Retina (tissue), 1 donor: ENCODE measurements at regions not wholly inside any gene's neighbourhood (a gene's known extent, or its start where the extent isn't known, plus 50 kb on each side); places are given as distances from the start of the nearest gene placed in this dataset.

Experiments
- DNase-seq: peaks from one replicate; pipeline ENCODE4 v3.0.0-alpha.2; 2016

DNA sequence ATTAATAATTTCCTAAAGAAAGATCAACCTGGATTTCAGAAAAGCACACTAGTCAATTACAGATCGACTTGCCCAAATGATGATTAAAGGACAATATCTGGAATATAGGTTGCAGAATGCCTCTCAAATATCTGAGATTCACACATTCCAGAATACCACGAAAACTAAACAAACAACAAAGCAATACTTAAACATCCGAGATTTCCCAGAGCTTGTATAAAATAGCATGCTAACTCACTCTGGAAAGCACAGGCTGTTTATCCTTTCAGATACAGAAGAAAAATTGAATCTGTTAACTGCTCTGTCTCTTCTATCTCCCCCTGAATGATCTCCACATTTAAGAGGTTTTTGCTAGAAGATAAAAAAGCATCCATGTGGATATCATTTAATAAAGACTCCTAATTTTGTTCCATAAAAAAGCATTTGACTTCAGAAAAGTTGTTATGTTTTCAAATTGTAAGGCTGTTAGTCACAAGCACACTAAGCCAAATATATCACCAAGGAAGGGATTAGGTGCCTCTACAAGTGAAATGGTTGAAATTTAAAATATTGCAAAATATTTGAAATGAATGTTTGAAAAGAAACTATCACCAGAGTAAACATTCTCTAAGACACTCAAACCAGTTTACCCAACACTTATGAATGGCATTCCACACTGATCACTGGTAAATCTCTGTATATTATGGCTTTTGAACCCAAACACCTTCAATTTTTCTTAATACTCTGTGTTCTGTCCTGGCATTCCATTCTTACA is 865.1 kb upstream of the ADAMTS5 start:
- DNase-seq, result no peak

DNA sequence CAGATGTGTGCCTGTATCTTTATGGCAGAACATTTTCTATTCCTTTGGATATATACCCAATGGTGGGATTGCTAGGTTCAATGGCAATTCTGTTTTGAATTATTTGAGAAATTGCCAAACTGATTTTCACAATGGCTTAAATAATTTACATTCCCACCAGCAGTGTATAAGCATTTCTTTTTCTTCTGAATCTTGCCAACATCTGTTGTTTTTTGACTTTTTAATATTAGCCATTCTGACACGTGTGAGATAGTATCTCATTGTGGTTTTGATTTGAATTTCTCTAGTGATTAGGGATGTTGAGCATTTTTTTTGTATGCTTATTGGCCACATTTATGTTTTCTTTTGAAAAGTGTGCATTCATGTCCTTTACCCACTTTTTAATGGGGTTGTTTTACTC is 864.3 kb upstream of the ADAMTS5 start:
- no peak for DNase-seq

DNA sequence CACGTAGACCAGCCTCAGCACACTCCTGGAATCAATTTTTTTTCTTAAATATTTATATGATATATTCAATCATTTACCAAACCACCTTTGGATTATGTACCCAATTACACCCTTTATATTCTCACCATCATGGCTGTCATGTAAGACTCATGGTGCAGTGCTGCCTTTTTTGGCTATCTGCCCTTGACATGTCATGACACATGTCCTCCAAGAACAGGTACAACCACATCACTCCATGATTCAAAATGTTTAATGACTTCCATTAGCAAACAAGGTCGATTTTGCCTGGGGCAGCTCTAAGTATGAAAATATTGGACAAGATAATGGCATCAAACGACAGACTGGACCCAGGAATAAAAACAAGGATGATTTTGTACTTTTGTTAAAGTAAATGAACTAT is 861.1 kb upstream of the ADAMTS5 start:
- DNase-seq, result no peak

DNA sequence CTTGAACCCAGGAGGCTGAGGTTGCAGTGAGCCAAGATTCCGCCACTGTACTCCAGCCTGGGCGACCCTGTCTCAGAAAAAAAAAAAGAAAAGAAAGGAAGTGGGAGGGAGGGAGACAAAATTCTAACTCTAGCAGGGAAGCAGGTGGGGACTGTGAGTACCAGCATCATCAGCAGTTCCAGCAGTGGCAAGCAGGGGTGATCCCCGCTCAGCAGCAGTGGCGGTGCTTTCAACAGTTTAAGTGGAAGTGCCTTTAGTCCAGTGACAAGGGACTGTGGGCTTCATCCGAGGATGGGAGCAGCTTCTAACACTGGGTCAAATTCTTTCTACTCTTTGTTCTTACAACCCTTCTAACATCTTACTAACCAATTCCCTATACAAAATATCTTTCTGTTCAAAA is 858.1 kb upstream of the ADAMTS5 start:
- DNase-seq, result no peak

DNA sequence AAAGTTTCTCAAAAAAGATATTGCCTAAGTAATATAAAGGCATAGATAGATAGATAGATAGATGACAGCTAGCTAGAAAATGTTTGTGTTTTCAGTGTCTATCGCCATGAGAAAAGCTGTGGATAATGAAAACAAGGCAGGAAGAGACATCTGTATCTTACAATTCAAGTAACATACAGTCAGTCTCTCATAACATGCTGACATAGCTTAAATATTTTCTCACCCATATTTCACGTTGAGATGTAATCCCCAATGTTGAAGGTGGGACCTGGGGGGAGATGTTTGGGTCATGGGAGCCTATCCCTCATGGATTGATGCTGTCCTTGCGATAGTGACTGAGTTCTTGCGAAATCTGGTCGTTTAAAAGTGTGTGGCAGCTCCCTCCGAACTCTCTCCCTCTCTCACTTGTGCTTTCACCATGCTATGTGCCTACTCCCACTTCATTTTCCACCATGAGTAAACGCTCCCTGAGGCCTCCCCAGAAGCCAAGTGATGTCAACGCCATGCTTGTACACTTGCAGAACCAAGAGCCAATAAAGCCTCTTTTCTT is 856.8 kb upstream of the ADAMTS5 start:
- DNase-seq, result no peak

DNA sequence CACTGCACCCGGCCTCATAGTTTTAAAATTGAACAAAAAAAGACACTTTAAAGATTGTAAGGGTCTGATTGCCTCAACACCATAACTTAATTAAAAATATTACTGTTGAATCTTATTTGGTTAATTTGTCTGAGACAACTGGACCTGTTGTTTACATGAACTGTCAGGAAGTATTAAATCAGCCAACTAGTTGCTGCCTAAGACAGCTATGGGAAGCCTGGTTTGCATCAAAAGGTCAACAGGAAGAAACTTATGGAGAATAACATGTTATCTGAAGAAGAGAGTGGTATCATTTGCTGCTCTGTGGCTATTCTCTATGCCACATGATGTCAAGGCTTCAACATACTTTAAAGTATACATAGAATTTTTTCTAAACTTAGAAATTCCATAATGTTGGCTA is 853.5 kb upstream of the ADAMTS5 start:
- DNase-seq, result no peak

DNA sequence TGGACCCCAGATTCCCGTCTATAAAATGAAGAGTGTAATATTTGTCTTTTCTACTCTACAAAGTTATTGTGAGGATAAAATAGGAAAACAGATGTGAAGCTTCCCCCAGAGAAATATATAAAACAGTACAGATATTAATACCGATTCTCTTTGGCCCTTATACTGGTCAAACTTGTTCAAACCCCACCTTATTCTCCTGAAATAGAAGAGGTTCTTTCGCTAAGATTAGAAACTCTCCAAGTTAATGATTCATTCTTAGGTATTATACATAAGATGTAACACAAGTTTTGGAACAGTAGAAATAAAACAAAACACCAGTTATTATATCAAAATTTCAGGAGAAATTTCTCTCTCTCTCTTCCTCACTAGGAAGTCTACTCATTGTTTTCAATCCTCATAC is 852.4 kb upstream of the ADAMTS5 start:
- no peak for DNase-seq

DNA sequence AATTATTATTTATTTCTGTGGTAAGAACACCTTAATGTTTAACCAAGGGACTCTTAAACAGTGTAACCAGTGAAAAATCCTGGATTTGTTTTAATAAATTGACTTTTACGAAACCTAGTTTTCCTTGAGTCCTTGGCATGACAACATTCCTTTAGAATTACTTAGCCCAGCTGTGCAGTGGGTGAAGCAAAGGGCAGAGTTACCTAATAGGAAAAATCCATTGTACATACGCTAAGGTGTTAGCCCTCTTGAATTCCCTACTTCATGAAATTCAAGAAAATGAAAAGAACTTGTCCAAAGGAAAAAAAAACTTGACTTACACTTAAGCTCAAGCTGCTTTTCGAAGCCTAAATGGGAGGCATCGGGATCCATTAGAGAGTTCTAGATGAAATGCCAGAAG is 852.0 kb upstream of the ADAMTS5 start:
- DNase-seq, result no peak

DNA sequence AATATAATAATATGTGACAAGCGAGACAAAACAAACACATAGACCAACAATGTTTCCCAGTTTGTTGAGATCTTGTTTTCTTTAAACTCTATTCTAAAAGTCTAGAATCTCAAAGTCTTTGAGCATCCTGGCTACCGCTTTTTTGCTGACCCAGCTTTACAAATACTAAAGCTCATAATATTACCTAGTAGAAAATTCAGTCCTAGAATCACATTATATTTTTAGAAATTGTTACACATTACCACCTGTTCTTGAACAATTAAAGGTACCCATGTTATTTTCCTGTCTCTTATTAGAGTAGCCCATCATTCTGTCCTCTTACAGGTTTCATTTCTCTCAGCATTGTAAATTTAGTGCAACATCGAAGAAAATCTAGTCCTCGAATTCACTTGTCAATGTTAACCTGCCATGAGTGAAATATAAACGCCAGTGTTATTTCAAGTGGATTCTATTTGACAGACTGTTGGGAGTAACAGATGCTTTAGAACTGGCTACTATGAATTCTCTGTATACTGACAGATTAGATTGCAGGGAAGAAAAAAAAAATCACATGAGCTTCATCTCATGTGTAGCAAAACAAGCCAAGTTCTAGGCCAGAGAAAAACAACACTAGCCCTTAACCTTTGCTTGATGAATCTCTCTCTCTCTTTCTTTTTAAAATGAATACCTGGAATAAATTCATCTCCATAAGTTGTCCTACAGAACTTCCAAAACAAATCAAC is 851.2 kb upstream of the ADAMTS5 start:
- no peak for DNase-seq

DNA sequence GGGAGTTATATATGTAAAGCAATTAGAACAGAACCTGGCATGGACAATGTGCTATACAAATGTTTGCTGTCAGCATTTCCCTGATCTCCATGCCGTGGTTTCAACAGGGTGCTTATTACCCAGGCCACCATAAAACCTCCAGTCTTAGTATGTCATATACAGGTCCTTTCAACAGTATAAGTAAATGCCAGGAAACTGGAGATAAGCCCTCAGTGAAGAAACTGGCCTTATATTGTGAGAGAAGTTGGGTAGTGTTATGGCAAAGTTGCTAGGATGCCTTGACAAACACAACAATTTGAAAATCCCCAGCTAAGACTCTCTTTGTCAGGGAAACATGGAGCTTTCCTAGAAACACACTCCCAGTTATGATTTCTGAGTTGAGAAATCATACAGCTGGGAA is 850.2 kb upstream of the ADAMTS5 start:
- DNase-seq, result no peak

DNA sequence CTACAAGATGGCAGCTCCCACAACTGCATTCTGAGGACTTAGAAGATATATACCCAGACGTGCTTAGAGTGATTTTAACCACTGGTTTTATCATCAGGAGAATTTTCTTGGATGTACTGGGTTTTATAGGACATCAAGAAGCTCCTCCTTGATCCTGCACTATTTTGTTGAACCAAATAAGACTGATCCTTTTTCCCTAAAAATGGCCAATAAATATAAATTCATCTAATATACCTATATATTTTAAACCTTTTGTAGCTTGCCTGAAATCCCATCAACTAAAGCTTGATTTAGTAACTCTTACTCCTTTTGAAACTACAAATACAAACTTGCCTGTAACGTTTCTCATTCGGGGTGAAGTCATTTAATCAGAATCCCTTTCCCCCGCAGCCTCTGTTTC is 849.4 kb upstream of the ADAMTS5 start:
- no peak for DNase-seq

DNA sequence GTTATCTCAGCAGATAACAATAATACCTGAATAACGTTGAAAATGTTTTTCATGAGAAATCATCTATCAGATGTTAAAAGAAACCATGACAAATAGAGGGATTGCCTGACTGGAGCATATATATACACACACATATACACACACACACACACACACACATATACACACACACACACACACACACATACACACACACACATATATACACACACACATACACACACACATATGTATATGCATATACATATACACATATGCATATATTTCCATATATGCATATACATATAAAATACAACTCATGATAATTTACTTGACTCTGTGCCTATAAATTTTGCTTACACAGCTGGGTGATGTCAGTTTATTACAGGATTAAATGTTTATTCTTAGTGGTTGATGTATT is 847.3 kb upstream of the ADAMTS5 start:
- no peak for DNase-seq

DNA sequence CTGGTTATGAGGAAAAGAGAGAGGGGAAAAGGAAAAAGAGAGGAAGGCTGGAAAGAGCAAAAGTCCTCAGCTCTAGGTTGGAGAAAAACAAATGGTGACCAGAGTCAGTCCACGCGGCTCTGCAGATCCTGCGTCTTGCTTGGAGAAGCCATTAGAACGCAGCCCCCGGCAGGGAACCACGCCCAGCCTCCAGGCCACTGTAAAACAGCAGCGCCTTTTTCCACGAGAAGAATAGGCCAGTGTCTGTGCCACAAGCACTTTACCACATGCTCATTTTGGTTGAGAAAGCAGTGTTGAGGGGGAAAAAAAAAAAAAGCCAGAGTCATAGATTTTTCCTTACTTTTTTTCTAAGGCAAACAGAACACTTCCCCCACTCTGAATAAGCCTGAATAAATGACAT is 846.9 kb upstream of the ADAMTS5 start:
- DNase-seq, result no peak

DNA sequence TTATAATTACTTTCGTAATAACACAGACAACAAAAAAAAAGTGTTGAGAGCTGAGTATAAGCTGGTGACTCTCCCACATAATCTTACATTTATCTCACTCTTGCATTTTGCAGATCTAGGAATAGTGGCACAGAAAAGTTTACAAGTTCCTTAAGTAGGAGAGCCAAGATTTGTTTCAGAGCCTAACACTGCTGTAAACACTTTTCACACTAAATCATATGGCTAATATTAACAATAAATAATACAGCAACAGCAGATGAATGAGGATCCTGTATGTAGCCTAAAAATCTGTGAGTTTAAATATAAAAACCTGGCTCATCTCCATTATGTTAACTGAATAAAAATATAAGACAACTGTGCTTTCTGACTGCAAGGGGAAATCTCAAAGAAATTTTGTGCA is 846.5 kb upstream of the ADAMTS5 start:
- no peak for DNase-seq

DNA sequence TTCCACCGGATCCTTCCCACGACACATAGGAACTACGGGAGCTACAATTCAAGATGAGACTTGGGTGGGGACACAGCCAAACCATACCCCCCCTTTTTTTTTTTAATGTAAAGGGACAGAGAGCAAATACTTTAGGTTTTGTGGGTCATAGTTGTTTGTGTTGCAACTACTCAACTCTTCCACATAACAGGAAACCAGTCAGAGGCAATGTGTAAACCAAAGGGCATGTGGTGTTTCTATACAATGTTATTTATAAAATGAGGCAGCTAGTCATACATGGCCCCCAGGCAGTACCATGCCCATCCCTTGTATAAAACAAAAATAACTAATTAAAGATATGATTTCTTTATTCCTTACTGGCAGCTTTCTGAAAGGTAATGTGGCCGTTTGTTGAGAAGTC is 845.4 kb upstream of the ADAMTS5 start:
- DNase-seq, result no peak

DNA sequence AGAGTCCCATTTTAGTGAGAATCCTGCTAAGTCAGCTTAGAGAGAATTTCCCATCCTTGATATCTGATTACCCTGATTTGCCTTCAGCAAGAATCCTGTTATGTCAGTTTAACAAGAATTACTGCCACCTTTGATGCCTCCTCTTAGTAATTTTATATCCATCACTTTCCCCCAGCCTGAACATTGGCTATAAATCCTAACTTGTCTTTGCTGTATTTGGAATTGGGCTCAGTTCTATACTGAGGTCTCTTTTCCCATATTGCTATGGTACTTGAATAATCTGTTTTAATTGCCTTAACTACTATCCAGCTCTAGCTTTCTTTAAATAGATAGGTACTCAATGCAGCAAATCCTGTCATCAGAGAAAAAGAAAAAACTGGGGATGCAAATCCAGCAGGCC is 842.0 kb upstream of the ADAMTS5 start:
- DNase-seq, result no peak

DNA sequence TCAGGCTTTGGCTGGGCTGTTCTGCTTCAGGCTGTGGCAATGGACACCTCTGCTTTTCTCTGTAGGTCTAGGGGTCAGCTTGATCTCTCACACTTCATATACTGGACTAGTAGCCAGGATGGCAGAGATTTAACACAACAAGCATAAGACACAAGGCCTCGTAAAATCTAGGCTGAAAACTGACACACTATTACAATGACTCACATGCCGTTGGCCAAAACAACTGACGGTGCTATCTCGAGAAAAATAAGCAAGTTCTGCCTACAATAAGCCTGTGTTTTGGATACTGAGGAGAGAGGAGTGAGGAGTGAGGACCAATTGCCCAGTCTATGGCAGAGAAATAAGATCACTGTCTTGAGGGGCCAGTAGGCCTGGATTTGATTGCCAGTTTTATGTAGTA is 840.7 kb upstream of the ADAMTS5 start:
- DNase-seq, result no peak

DNA sequence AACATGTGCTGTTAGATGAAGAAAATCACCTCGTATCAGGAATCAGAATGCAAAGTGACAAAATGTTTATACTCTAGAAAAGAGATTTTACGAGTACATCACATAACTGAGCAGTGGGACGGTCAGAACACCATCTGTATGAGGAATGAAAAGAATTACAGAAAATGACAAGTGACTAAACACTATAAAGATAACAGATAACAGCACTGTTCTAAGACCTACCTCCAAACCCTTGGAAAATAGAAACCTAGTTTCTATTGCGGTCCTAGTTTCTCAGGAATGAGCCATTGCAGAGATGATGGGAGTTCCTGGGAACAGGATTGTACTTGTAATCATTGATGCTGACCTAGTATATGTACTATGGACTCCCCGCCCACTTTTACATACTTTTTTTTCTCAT is 839.4 kb upstream of the ADAMTS5 start:
- DNase-seq, result no peak

DNA sequence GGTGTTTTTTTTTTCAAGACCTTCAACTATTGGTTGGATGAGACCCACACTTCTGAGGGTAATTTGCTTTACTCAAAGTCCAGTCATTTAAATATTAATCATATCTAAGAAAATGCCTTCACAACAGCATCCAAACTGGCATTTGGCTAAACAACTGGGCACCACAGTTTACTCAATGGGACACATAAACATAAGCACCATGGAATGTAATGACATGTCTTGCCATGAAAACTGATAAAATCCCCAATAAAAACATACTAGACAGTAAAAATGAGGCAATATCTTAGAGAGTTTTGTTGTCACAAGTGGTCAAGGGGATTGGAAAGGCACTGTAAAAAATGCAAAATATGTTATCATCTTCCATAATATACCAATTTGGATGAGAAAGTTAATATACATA is 838.8 kb upstream of the ADAMTS5 start:
- no peak for DNase-seq

DNA sequence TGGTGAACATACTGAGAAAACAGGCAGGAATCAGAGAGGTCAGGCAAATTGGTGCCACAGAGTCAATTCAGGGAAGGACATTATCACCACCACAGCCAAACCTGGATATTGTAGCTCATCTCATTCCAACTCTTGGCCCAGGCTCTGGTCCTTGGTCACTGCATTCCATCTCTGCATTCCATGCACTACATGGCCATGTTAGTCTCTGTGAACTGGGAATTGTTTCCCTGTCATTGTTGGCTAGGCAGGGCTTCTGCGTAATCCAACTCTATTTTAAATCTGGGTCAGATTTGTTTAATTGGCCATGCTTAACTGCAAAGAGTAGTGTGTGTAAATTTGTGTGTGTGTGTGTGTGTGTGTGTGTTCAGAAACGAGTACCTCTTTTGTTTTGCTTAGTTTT is 837.6 kb upstream of the ADAMTS5 start:
- DNase-seq, result no peak

DNA sequence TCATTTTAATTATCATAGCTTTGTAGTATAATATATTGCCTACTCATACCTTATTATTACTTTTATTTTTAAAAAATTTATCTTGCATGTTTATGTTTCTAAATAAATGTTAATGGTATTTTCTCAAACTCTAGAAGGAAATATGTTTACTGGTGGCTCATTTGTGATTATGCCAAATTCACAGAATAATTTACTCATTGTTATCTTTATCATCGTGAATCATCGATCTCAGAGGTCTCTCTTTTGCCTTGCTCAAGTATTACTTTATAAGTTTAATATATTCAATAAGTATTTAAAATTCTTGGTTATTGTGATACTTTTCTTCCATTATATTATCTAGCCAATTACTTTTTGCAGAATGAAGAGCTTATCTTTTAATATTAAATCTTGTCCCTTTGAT is 836.7 kb upstream of the ADAMTS5 start:
- DNase-seq, result no peak

DNA sequence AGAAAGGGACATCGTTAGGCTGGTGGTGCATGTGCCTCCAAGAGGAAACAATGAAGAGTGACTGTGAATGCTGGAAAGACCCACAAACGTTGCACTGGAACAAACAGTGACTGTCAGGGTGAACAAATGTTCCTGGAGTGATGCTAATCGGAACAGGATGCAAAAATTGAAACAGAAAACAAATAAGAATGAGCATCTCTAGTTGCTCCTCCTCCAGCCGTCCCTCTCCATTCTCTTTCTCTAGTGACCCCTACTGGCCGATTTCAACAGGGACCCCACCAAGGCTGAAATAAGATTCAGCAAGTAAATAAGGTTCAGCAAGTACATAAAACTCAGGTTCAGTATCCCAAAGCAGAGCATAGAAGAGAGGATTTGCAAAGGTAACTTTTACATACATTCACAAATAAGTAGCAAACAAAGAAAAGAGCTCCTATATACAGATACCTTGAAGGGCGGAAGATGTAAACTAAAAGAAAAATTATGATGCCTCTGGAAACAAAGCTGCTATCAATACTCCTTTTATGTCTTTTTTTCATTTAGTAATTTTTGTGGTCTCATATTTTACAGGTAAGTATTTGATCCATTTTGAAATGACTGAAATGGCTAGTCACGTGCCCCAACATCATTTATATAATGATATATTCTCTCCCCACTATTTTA is 836.1 kb upstream of the ADAMTS5 start:
- peak; percentile 29 for DNase-seq

DNA sequence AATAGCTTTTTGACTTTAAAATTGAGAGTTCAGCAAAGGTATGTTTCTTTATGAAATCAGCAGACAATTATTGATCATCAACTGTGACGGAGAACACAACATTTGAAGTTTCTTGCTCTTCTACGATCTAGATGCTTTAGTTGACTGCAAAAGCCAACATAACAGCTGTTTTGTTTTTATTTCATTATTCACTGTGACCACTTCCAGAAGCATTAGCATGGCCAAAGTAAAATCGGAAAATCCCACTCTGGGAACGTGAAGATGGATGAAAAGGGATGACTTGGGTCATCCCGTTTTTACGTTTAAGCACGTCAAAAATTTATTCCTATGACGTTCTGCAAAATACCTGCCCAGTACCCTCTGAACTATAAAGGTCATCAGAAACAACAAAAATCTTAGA is 833.0 kb upstream of the ADAMTS5 start:
- DNase-seq, result no peak

DNA sequence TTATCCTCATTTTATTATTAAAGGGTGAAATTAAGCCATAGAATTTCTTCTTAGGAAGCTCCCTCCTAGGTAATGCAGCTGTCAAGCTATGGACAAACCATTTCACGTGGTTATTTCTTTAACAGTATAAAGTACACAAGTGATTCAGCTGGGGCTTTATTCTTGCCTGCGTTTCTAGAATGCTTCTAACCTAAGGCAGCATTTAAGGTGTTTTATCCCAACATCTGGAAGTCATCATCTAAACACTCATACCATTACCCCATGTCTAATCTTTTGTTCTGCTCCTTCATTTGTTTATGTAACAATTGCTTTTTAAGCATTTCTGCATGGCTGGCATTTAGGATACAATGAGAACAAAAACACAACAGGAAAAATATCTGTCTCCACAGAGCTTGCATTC is 829.2 kb upstream of the ADAMTS5 start:
- no peak for DNase-seq
